NCI-H748 (cell line): ENCODE measurements at regions not wholly inside any gene's neighbourhood (a gene's known extent, or its start where the extent isn't known, plus 50 kb on each side); places are given as distances from the start of the nearest gene placed in this dataset.

Source experiments
- DNase-seq: peaks from one replicate; lab custom pipeline; 2025; ENCODE audit not compliant: unreplicated experiment; lab: John Stamatoyannopoulos, UW

DNA sequence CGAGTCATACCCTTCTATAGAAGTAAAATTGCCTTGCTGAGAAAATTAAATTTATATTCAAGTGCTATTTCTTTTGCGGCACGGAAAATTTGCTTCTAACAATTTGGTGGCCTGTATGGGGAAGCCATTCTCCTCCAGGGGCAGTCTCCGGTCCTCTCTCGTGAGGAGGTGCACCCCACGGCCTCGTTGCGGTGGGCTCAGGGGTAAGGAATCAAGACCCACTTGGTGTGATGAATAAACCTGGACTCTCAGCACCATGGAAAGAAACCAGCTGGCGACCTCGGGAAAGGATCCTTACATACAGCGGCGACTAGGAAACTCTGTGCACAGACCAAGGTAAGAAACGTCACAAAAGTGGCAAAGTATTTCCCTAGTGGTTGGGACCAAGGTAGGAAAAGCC, 252.9 kb downstream of the DPY19L2 start:
- no peak for DNase-seq

DNA sequence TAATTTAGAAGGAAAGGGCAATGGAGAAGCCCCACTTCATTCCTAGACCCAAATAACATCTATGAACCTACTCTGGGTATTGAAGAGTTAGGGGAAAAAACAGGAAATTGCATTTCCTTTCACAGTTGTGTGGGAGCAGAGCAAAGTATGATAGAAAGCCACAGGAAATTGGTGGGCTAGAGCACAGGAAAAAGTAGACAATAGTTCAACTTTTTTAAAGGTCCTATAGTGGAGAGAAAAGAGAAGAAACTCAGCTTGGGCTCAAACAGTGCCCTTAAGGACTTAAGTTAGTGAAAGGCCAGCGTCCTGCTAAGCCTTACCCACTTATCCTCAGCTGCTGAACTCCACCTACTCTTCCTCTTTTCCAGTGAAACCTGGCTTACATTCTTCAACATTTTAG, 258.1 kb downstream of the DPY19L2 start:
- no peak for DNase-seq

DNA sequence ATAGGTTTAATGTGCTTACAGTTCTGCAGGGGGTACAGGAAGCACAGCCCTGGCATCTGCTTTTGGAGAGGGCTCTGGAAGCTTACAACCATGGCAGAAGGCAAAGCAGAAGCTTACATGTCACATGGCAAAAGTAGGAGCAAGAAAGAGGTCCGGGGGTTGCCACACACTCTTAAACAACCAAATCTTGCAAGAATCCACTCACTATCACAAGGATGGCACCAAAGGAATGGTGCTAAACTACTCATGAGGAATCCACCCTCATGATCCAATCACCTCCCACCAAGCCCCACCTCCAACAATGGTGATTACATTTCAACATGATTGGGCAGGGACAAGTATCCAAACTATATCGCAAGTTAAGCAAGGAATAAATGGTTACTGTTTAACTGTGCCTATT, 255.8 kb upstream of the AVPR1A start:
- no peak for DNase-seq

DNA sequence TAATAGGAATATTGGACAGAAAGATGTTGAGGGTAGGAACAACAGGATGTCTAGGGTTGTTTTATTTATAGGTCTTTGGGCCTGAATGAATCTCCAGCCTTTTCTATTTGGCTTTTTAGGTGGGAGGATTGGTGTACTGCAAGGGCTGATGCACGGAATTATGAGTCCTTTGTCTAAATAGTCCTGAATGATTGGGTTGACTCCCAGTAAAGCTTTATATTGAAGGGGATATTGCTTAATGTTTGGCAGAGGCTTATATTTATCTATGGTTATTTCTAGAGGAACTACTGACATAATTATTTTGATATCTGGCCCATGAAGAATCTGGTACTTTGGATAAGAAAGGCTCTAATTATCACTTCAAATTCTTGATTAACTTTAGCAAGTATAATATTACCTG, 253.6 kb upstream of the AVPR1A start:
- no peak for DNase-seq

DNA sequence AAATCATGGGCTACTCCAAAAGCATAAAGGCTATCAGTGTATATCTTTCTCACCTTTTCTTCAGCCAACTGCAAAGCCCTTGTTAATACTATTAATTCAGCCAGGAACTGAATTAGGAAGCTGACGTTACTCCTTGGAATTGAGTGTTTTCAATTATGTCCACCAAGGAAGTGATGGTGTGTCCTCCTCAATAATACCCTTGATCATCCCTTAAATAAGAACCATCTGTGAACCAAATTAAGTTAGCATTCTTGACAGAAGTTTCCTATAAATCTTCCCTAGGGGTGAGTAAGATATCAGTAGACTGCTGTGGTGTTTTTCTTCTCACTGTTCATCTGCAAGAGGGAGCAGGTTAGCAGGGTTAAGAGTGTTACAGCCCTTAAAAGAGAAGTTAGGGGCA, 252.3 kb upstream of the AVPR1A start:
- DNase-seq, result no peak

DNA sequence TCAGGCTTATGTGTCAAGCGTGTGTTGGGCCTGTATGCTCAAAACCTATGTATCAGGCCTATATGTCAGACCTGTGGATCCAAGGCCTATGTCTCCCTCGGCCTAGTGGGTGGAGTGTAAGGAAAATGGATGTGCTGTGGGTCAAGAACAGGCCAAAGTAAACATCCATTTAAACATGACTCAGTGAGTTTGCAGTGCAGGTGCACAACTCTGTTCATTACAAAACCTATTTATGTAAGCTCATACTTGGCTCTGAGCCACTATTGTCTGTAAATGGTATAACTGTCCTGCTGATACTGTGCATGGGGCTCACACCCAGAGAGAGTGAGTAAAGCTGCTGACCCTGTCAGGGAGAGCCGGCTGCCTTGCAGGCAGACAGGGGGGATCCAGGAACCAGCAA, 249.7 kb upstream of the AVPR1A start:
- peak; percentile 98 for DNase-seq

DNA sequence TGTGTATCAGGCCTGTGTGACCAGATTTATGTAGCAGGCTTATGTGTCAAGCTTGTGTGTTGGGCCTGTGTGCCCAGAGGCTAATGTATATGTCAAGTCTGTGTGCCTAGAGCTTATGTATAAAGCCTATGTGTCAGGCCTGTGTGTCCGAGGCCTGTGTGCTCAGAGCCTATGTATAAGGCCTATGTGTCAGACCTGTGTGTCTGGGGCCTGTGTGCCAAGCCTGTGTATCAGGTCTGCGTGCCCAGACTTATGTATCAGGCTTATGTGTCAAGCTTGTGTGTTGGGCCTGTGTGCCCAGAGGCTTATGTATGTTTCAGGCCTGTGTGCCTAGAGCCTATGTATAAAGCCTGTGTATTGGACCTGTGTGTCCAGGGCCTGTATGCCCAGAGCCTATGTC, 249.3 kb upstream of the AVPR1A start:
- DNase-seq, result no peak

DNA sequence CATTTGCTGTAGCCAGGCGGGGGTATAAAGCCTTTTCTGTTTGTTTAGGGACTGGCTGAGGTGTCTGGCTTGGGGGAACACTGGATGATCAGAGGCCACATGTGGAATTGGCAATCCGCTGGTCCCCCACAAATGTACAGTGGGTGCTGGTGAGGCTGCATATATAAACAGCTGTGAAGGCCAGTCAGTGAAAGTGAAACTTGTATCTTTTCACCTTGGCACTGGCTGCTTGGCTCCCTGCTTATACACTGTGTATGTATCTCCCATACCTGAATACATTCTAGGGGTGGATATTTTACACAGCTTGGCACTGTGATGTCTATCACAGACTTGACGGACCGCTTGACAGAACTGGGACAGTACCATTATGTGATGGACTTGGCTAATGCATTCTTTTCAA, 246.8 kb upstream of the AVPR1A start:
- DNase-seq, result no peak

DNA sequence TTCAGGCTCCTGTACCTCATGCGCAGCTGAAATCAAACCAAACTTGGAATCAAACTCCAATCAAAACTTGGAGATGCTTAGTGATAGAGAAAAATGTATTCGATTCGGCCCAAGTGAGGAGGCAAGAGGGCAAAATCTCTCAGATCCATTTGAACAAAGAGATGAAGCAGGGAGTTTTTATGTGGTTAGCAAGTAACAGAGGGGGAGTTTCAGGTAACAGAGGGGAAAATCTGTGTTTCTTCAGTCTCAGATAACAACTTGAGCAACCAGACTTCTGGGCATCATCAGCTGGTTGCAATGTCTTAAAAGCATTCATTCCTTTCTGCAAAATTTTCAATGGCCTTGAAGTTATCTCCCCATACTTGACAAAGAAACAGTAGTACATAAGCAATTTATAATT, 245.1 kb upstream of the AVPR1A start:
- DNase-seq, result no peak

DNA sequence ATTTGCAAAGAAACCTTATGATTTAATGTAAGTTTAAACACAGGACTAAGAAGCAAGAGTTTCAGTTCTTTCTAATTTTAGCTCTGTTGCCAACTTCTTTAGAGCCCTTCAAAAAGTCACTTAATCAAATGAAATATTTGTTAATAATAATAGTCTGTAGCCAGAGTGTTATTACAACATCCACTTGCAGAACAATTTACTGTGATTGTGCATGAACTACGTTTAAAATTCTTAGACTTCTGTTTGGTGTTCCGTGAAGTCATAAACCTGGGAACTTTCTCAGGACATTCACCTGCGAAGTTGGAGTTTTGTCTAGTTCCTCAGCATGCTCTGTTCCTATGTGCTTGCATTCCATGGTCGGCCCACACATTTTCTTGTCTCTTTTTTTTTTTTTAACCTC, 244.0 kb upstream of the AVPR1A start:
- no peak for DNase-seq

DNA sequence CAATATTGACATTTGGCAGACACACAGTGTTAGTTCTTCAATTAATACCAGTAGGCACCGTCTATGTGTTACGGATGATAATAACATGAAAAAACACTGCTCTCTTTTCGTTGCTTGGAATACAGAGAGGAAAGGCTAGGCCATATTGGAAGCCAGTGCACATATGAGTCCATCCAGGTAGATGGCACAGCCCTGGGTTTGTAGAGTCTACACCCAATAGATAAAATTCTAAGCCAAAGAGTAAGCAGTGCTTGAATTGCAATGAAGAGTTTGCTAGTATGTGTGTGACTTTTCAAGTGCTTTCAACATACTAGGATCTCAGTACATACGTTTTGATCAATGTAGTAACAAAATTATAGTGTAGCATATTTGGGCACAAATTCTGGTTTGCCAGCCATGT, 243.3 kb upstream of the AVPR1A start:
- no peak for DNase-seq

DNA sequence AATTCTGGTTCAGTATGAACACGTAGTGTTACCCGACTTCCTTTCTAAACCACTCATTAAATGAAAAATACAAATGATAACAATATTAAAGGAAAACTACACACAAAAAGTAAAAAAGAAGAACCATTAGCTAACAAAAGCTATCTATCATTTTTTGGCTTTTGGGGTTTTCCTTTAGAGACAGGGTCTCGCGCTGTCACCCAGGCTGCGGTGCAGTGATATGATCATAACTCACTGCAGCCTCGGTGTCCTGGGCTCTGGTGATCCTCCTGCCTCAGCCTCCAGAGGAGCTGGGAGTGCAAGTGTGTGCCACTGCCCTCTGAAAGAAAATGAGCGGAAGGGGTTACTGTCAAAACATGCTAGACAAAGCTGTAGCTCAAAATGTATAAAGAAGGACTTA, 238.2 kb upstream of the AVPR1A start:
- no peak for DNase-seq

DNA sequence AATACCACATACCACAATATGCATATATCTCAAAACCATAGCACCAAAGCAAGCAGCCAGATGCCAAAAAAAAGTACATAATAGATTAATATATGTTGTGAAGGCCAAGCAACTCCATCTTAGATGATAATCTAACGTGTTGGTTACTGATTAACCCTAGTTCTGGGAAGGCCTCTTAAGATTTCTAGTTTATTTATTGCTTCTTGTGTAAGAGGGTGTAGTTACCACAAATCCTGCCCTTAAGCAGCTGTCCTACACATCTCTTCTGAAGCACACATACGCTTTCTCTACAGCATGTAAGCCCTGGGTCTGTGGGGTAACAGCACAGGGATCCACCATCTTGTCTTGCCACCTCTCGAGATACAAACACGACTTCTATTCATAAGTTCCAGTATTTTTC, 236.8 kb upstream of the AVPR1A start:
- no peak for DNase-seq

DNA sequence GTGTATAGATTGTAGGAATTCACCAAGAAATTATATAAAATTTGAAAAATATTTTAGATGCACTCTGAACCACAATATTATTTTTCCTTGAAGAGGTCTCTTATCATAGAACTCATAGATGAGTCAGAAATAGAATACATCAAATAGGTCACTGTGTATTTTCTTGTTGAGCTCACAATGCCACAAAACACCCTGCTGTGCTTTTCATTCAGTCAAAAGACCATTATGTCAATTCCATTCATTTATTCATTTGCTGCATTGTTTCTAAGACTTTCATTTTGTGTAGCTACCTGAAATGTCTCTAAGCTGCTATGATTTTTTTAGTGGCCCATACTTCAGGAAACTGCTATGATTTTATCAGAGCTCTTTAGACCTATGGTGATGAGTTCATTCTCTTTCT, 231.9 kb upstream of the AVPR1A start:
- DNase-seq, result peak; percentile 27

DNA sequence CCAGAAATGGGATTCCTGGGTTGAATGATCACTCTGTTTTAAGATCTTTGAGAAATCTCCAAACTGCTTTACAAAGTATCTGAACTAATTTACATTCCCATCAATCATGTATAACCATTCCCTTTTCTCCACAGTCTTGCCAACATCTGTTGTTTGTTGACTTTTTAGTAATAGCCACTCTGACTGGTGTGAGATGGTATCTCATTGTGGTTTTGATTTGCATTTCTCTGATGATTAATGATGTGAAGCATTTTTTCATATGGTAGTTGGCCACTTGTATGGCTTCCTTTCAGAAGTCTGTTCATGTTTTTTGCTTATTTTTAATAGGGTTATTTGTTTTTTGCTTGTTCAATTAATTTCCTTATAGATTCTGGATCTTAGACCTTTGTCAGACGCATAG, 211.8 kb upstream of the AVPR1A start:
- DNase-seq, result no peak

DNA sequence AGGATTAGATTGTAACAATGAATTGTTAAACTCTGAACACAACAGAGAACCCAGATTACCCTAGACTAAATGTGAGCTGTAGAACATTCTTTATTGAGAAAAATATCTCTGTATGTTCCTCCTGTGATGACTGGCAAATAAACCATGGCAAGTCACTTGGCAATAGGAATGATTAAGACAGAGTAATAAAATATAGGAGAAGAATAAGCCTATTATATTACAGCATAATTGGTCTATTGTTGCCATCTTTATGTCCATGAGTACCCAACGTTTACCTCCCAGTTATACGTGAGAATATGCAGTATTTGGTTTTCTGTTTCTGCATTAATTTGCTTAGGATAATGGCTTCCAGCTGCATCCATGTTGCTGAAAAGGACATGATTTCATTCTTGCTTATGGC, 211.2 kb upstream of the AVPR1A start:
- peak; percentile 20 for DNase-seq

DNA sequence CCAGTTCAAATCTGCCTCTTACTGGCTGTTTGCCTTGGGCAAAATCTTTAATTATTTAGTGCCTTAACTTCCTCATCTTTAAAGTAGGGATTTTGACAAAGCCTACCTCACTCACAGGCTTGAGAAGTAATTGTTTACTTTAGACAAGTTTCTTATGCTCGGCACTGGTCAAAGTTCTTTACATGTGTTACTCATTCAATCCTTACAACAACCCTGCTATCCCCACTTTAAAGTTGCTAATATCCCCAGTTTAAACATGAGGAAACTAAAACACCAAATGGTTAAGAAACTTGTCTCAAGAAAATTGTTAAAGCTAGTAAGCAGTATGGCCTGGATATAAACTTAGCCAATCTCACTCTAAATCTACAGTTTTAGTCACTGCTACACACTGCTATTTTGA, 204.0 kb upstream of the AVPR1A start:
- no peak for DNase-seq

DNA sequence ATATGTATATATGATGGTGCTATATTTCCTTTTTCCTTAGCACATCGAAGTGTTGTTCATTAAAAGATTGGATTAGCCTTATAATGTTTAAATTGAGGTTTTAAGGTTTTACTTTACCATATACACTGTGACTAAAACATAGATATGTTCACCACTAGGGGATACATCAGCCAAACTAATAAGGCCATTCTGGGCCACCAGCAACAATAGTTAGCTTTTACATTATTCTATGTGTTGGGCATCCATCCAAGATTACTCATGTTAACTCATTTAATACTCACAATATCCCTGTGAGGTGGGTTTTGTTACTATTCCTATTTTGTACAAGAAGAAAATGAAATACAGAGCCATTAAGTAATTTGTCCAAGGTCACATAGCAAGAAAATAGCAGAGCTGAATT, 202.6 kb upstream of the AVPR1A start:
- peak; percentile 77 for DNase-seq

DNA sequence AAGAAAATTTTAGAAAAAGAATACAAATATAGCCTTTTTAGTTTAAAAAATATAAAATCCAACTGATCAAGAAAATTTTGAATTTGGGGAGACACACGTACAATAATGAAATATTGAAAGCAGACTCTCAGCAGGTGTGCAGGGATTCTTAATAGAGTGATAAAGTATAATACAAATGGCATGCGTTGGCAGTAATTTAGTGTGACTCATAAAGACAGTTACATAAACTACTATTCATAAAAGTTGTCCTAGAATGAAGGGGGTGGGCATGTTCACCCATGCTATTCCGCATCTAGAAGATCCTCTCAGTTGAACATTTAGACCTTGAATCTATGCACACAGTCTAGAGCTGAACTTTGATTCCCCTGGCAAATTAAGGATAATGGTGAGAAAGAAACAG, 200.4 kb upstream of the AVPR1A start:
- DNase-seq, result no peak

DNA sequence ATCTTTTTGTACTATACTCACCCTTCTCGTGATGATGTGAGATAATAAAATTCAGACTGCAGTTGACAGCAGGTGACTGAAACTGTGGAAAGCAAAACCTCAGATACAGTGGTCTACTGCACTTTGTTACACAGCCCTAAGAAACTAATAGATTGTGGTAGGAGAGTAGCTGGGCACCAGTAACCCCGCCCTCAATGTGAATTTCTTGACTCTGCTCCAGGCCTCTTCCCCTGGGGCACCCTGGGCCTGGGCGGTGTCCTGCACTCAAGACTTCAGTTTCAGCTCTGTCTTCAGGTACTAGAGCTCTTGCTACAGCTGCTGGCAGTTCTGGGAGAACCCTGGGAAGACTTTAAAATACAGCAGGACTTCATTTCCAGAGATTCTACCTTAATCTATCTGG, 197.6 kb upstream of the AVPR1A start:
- DNase-seq, result no peak

DNA sequence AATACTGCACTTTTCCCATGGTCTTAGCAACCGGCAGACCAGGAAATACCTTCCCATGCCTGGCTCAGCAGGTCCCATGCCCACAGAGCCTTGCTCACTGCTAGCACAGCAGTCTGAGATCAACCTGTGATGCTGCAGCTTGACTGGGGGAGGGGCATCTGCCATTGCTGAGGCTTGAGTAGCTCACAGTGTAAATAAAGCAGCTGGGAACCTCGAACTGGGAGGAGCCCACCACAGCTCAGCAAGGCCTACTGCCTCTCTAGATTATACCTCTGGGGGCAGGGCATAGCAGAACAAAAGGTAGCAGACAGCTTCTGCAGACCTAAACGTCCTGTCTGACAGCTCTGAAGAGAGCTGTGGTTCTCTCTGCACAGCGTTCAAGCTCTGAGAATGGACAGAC, 186.2 kb upstream of the AVPR1A start:
- peak; percentile 79 for DNase-seq

DNA sequence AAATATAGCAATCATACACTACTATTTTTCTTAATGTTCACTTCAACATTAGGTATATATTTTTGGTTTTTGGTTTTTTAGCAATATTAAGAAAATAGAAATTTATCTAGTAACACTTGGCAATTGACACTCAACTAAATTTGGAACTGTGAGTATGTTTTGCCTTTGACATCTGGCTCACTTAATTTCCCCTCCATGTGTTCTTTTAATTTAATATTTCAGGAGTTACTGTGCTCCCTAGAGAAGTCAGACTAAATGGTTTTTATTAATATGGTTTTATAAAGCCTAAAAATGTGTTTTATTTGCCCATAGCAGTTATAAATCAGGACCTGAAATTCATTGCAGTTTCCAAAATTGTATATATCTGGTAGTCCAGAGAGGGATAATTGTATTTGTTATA, 175.3 kb upstream of the AVPR1A start:
- DNase-seq, result no peak

DNA sequence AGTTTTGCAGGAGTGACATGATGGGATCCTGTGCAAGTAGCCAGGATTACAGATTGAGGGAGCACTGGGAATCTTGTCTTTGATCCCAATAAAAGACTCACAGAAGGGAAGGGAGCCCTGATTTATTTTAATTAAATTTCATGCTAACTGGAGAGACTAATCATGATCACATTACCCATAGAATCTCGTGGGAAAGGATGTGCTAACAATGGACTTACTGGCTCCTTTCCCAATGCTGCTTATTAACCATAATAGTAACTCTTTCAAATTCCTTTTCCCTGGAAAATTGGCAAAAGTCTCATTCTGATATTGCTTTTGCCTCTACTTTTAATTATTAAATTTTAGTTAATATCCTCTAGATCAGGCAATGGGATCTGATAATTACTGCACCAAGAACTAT, 174.8 kb upstream of the AVPR1A start:
- DNase-seq, result no peak

DNA sequence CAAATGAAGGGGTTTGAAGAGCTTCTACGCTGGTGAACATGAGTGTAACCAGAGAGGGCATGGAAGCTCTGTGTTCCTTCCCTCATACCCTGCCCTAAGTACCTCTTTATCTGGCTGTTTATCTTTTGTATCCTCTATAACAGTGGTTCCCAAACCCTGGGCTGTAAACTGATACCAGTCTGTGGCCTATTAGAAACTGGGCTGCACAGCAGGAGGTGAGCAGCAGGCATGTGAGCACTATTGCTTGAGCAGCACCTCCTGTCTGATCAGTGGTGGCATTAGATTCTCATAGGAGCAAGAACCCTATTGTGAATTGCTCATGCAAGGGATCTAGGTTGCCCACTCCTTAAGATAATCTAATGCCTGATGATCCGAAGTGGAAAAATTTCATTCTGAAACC, 172.9 kb upstream of the AVPR1A start:
- no peak for DNase-seq
